Prostate gland (tissue), 2 donors: ENCODE measurements at regions not wholly inside any gene's neighbourhood (a gene's known extent, or its start where the extent isn't known, plus 50 kb on each side); places are given as distances from the start of the nearest gene placed in this dataset.

Experiments used
- DNase-seq: peaks from one replicate; pipeline ENCODE4 v3.0.0-alpha.2; 2019; ENCODE audit warnings: low spot score
- H3K27ac ChIP-seq, 2 donors: fragments of 200-600 bp; sonication (generic); 2 replicates each; pipeline ENCODE4 v1.5.1; 2017 to 2019
- H3K27me3 ChIP-seq: fragments of 200-600 bp; sonication (generic); replicated peaks from 2 replicates; pipeline ENCODE4 v1.5.1; 2019; ENCODE audit not compliant: insufficient read depth
- H3K36me3 ChIP-seq, 2 donors: fragments of 200-600 bp; sonication (generic); 1 replicate in 1 of 2; 2 replicates in 1 of 2; pipeline versions ENCODE4 v1.5.1 to v1.8.1; 2017 to 2019
- H3K4me1 ChIP-seq: fragments of 200-600 bp; sonication (generic); replicated peaks from 2 replicates; pipeline ENCODE4 v1.5.1; 2019
- H3K4me3 ChIP-seq, 2 donors: fragments of 200-600 bp; sonication (generic); 2 replicates each; pipeline ENCODE4 v1.5.1; 2017 to 2019
- H3K9me3 ChIP-seq: fragments of 200-600 bp; sonication (generic); 2 replicates; pipeline ENCODE4 v1.5.1; 2017
- CTCF ChIP-seq, 4 experiments: fragments of 200-600 bp in 2 of 4; fragments of 450-650 bp in 2 of 4; sonication (generic) in 2 of 4; IDR thresholded peaks; 1 replicate in 3 of 4; 2 replicates in 1 of 4; pipeline ENCODE4 v1.5.1; 2016 to 2019; ENCODE audit warnings: antibody characterized with exemption in 4 of 4, mild to moderate bottlenecking in 2 of 4, moderate library complexity in 2 of 4
- POLR2A ChIP-seq: fragments of 450-650 bp; IDR thresholded peaks from one replicate; pipeline ENCODE4 v1.6.1; 2016; ENCODE audit warnings: antibody characterized with exemption, mild to moderate bottlenecking
- POLR2AphosphoS5 ChIP-seq: sonication (generic); formaldehyde crosslinking; IDR thresholded peaks from one replicate; pipeline ENCODE4 v1.6.1; 2017; ENCODE audit warnings: antibody characterized with exemption
- WGBS: methylation state at CpG from one replicate; pipeline ENCODE4 v1.1.5; 2018; 5-methylcytosine and 5-hydroxymethylcytosine counted together
- intact Hi-C: fragments of 100-400 bp; cut with DNase I; formaldehyde crosslinking; loops from one replicate; pipeline ENCODE4 v1.14.2; 2022

GRCh38 chr10:124283215-124283948, 135.3 kb downstream of the OAT start:
- H3K27ac ChIP-seq: no peak overlapping the region
- no peaks in the 10 kb centered on the region for H3K36me3 ChIP-seq
- no peak overlapping the region for H3K4me3 ChIP-seq
- 86% methylated on average over 8 of the region's 8 CpGs for WGBS
- no peaks in the 10 kb centered on the region for H3K9me3 ChIP-seq
- no peaks in the 10 kb centered on the region for H3K27me3 ChIP-seq
- H3K4me1 ChIP-seq: no peaks in the 10 kb centered on the region
- no peak for TF ChIP-seq CTCF (IDR thresholded peaks at IDR 0.05)
- TF ChIP-seq POLR2AphosphoS5: no peak
- no peak for TF ChIP-seq POLR2A
- intact Hi-C loops: no loop called here
- DNase-seq: no peak

- Histone ChIP-seq H3K4me1 (no peaks in the 10 kb centered on the region), H3K27ac (no peak overlapping the region), H3K9me3 (no peaks in the 10 kb centered on the region), H3K27me3 (no peaks in the 10 kb centered on the region), H3K4me3 (no peak overlapping the region), H3K36me3 (no peaks in the 10 kb centered on the region)
- TF ChIP-seq POLR2AphosphoS5 (no peak), POLR2A (no peak), CTCF (IDR thresholded peaks at IDR 0.05) (no peak)
- intact Hi-C loops: no loop called here
- no peak for DNase-seq
- WGBS: 99% methylated on average over 10 of the region's 11 CpGs
Observed at GRCh38 chr10:124282326-124282725, 136.4 kb downstream of the OAT start.

GRCh38 chr10:124281666-124282065, 137.1 kb downstream of the OAT start:
- intact Hi-C loops: no loop called here

GRCh38 chr10:124280916-124281315, 137.8 kb downstream of the OAT start:
- H3K9me3 ChIP-seq: no peaks in the 10 kb centered on the region
- H3K4me1 ChIP-seq: no peaks in the 10 kb centered on the region
- no peaks in the 10 kb centered on the region for H3K27me3 ChIP-seq
- H3K4me3 ChIP-seq: no peak overlapping the region
- no peak for TF ChIP-seq POLR2A
- TF ChIP-seq CTCF (IDR thresholded peaks at IDR 0.05): no peak
- no peak for TF ChIP-seq POLR2AphosphoS5
- H3K27ac ChIP-seq: no peak overlapping the region
- intact Hi-C loops: no loop called here
- DNase-seq: no peak
- WGBS: 87% methylated on average over 5 of the region's 5 CpGs
- H3K36me3 ChIP-seq: no peaks in the 10 kb centered on the region

More at GRCh38 chr10:124281666-124282065, 137.1 kb downstream of the OAT start:
- Histone ChIP-seq H3K4me3 (no peak overlapping the region), H3K27ac (no peak overlapping the region), H3K27me3 (no peaks in the 10 kb centered on the region), H3K4me1 (no peaks in the 10 kb centered on the region), H3K36me3 (no peaks in the 10 kb centered on the region), H3K9me3 (no peaks in the 10 kb centered on the region)
- no peak for DNase-seq
- TF ChIP-seq POLR2AphosphoS5: no peak
- no peak for TF ChIP-seq POLR2A
- no peak for TF ChIP-seq CTCF (IDR thresholded peaks at IDR 0.05)
- 95% methylated on average over 10 of the region's 10 CpGs for WGBS

GRCh38 chr10:124279882-124280281, 138.8 kb downstream of the OAT start:
- 86% methylated on average over 8 of the region's 8 CpGs for WGBS
- no peaks in the 10 kb centered on the region for H3K4me1 ChIP-seq
- DNase-seq: no peak
- no peaks in the 10 kb centered on the region for H3K36me3 ChIP-seq
- H3K27ac ChIP-seq: no peak overlapping the region
- no peak overlapping the region for H3K4me3 ChIP-seq
- intact Hi-C loops: no loop called here
- no peaks in the 10 kb centered on the region for H3K9me3 ChIP-seq
- TF ChIP-seq POLR2A (no peak), CTCF (IDR thresholded peaks at IDR 0.05) (no peak), POLR2AphosphoS5 (no peak)
- H3K27me3 ChIP-seq: no peaks in the 10 kb centered on the region
